ENCODE measurements at regions not wholly inside any gene's neighbourhood (a gene's known extent, or its start where the extent isn't known, plus 50 kb on each side); places are given as distances from the start of the nearest gene placed in this dataset.
A peak's percentile ranks its signal among the peaks of the same experiment; 100 is the strongest.

DNA sequence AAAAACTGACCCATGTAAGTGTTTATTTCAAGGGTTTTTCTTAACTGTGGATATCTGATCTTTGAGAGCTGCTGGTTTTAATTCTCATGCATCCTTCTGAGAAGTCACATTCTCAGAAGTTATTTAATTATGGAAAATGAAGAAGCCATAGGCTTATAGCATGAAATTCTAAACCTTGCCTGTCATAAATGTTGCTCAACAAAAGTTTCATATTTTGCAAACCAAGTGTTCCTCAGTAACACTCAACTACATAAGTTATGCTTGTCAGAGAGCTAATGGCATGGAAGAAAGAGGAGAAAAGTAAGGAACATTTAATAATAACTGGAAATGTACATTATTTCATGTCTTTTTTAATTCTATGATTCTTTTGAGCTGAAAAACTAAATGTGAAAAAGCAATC, 78.6 kb upstream of the MPP7 start:
- Histone ChIP-seq H3K4me1 (ENCODE audit: insufficient read depth, low read length) (peaks cover 49% of the 10 kb centered on the region), H3K79me2 (ENCODE audit: insufficient read depth, low read length) (no peaks in the 10 kb centered on the region), H3K36me3 (replicated peaks in 1 of 2; ENCODE audit: control insufficient read depth in 1 of 2, insufficient read depth in 2 of 2, low read length in 2 of 2) (no peaks in the 10 kb centered on the region), H3K9me3 (ENCODE audit: low read length) (no peaks in the 10 kb centered on the region), H3K4me3 (replicated peaks in 1 of 3; ENCODE audit: insufficient read depth in 1 of 3, low read depth in 2 of 3, low read length in 3 of 3) (no peak overlapping the region; a peak in 1 of 6 replicates), H3K27ac (ENCODE audit: extremely low read length, insufficient read depth, low read length) (peak overlapping the region; percentile 89), H3K27me3 (ENCODE audit: control insufficient read depth in 1 of 2, insufficient read depth in 2 of 2, low read length in 2 of 2) (no peaks in the 10 kb centered on the region), H3K9ac (ENCODE audit: insufficient read depth, low read depth, low read length) (no peak overlapping the region), H2AFZ (ENCODE audit: low read length) (no peak overlapping the region), H4K20me1 (ENCODE audit: insufficient read depth, low read length) (no peaks in the 10 kb centered on the region), H3K4me2 (ENCODE audit: low read depth, low read length) (no peak overlapping the region)
- TF ChIP-seq NPAS2 (CRISPR knock-in tag; IDR thresholded peaks at IDR 0.05; ENCODE audit: borderline replicate concordance) = no peak
- TF ChIP-seq ZKSCAN8 (CRISPR knock-in tag; IDR thresholded peaks at IDR 0.05; ENCODE audit: borderline replicate concordance) = no peak
- TF ChIP-seq ZNF773 (CRISPR knock-in tag; IDR thresholded peaks at IDR 0.05; ENCODE audit: borderline replicate concordance) = no peak
- no peak for TF ChIP-seq ZNF569 (CRISPR knock-in tag; IDR thresholded peaks at IDR 0.05; ENCODE audit: borderline replicate concordance)
- TF ChIP-seq, protein P1, sequence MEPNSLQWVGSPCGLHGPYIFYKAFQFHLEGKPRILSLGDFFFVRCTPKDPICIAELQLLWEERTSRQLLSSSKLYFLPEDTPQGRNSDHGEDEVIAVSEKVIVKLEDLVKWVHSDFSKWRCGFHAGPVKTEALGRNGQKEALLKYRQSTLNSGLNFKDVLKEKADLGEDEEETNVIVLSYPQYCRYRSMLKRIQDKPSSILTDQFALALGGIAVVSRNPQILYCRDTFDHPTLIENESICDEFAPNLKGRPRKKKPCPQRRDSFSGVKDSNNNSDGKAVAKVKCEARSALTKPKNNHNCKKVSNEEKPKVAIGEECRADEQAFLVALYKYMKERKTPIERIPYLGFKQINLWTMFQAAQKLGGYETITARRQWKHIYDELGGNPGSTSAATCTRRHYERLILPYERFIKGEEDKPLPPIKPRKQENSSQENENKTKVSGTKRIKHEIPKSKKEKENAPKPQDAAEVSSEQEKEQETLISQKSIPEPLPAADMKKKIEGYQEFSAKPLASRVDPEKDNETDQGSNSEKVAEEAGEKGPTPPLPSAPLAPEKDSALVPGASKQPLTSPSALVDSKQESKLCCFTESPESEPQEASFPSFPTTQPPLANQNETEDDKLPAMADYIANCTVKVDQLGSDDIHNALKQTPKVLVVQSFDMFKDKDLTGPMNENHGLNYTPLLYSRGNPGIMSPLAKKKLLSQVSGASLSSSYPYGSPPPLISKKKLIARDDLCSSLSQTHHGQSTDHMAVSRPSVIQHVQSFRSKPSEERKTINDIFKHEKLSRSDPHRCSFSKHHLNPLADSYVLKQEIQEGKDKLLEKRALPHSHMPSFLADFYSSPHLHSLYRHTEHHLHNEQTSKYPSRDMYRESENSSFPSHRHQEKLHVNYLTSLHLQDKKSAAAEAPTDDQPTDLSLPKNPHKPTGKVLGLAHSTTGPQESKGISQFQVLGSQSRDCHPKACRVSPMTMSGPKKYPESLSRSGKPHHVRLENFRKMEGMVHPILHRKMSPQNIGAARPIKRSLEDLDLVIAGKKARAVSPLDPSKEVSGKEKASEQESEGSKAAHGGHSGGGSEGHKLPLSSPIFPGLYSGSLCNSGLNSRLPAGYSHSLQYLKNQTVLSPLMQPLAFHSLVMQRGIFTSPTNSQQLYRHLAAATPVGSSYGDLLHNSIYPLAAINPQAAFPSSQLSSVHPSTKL (CRISPR knock-in tag; IDR thresholded peaks at IDR 0.05) = no peak
- TF ChIP-seq ZNF260 (CRISPR knock-in tag; IDR thresholded peaks at IDR 0.05; ENCODE audit: borderline replicate concordance, low read depth) = no peak
- no peak for TF ChIP-seq SCMH1 (CRISPR knock-in tag; IDR thresholded peaks at IDR 0.05; ENCODE audit: borderline replicate concordance)
- no peak for TF ChIP-seq MIER3 (CRISPR knock-in tag; IDR thresholded peaks at IDR 0.05; ENCODE audit: borderline replicate concordance)
- no peak for TF ChIP-seq ZNF567 (CRISPR knock-in tag; IDR thresholded peaks at IDR 0.05; ENCODE audit: borderline replicate concordance)
- no peak for TF ChIP-seq ZNF543 (CRISPR knock-in tag; IDR thresholded peaks at IDR 0.05)
- no peak for TF ChIP-seq ZNF333 (CRISPR knock-in tag; IDR thresholded peaks at IDR 0.05; ENCODE audit: borderline replicate concordance)
- TF ChIP-seq NCOA5 (CRISPR knock-in tag; IDR thresholded peaks at IDR 0.05) = no peak
- no peak for TF ChIP-seq ZC3H13 (CRISPR knock-in tag; IDR thresholded peaks at IDR 0.05)
- no peak for TF ChIP-seq SRSF9 (IDR thresholded peaks at IDR 0.05; ENCODE audit: borderline replicate concordance, insufficient read depth, low read depth, low read length, poor library complexity, severe bottlenecking)
- in situ Hi-C loops (cut with HindIII; ENCODE audit: extremely low pct_ligation_motif_present, low pct_unique_long_range_greater_than_20kb) = loop anchor here (5.0 to 25.0 kb wide), 3 partner anchors 119 to 819 kb away; partner anchors contain the start of gene MKX
- POLR2A ChIA-PET = interaction anchor here (3.1 kb wide), 1 partner anchor 78 kb away, joined by 30 read pairs; the partner anchor contains the start of gene MPP7
- no TSS peak for BruUV-seq (replicated peaks)
- ATAC-seq = no peak
- FAIRE-seq = no peak
- no peak for DNase-seq (ENCODE audit: low spot score)
- CTCF ChIA-PET (ENCODE audit: low intra/inter-chr PET ratio, low total read pairs) = interaction anchor here (1.1 to 4.0 kb wide), 6 partner anchors 13 to 639 kb away, joined by 3 to 66 read pairs (median 7); partner anchors contain the start of gene MPP7
- intact Hi-C loops (cut with micrococcal nuclease; ENCODE audit: unreplicated experiment) = loop anchor here (1.0 to 5.0 kb wide), 5 partner anchors 15 to 824 kb away; no protein-coding TSS in a partner anchor

All from HepG2 (cell line).